ENCODE measurements at regions not wholly inside any gene's neighbourhood (a gene's known extent, or its start where the extent isn't known, plus 50 kb on each side); places are given as distances from the start of the nearest gene placed in this dataset.
"Not testable (repeated sequence)": the region's sequence is repeated elsewhere in the genome, so short reads cannot be mapped to it uniquely, and the experiment has no call there.

- H3K36me3 ChIP-seq (ENCODE audit: insufficient read depth) = no peaks in the 10 kb centered on the region
- DNase-seq (ENCODE audit: extremely low spot score) = no peak
- H3K27ac ChIP-seq (ENCODE audit: low read depth) = no peak overlapping the region
- no peak overlapping the region for H3K4me3 ChIP-seq (ENCODE audit: low read depth, low read length)
- no peaks in the 10 kb centered on the region for H3K4me1 ChIP-seq (ENCODE audit: insufficient read depth)
These were observed 2030.6 kb upstream of the CELF4 start for GRCh38 chr18:39596221-39596620.

DNA sequence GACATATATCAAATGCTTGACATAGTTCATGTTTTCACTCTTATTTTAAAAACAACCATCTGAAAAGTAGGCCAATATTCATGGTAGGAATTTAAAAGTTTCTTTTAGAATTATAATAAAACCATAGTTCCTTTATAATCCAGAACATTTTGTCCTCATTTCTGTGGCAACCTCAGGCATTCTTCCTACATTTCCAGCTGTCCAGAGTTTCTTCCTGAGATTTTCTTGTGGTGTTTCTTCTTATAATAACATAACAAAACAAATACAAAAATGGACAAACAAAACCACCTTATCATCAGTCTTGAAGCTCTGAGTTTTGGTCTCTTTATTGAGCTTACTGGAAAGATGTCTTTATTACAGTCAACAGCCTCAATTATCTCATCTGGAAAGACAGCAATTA, 2028.6 kb upstream of the CELF4 start:
- DNase-seq (ENCODE audit: extremely low spot score) = no peak
- Histone ChIP-seq H3K36me3 (ENCODE audit: insufficient read depth) (no peaks in the 10 kb centered on the region), H3K4me1 (ENCODE audit: insufficient read depth) (no peaks in the 10 kb centered on the region), H3K4me3 (ENCODE audit: low read depth, low read length) (no peak overlapping the region), H3K27ac (ENCODE audit: low read depth) (no peak overlapping the region)

DNA sequence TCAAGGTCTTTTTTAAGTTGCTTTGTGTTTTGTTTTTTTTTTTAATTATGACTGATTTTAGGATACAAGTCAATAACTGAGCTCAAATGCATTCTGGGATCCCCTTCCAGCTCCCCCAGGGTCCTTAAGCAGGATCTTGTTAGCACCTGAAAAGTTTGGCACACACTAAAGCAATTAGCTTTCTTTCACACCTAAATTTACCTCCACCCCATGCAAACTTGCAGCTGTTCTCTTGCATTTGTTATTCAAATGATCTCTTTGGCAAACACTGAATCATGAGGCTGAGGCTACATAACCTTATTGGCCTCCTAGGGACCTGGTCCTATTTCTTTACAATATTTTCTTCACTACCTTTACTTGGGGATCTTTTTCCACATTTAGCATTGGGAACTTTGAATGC, 2026.1 kb upstream of the CELF4 start:
- Histone ChIP-seq H3K27ac (ENCODE audit: low read depth) (no peak overlapping the region), H3K4me3 (ENCODE audit: low read depth, low read length) (no peak overlapping the region), H3K4me1 (ENCODE audit: insufficient read depth) (no peaks in the 10 kb centered on the region), H3K36me3 (ENCODE audit: insufficient read depth) (no peaks in the 10 kb centered on the region)
- DNase-seq (ENCODE audit: extremely low spot score) = no peak

- Histone ChIP-seq H3K4me1 (ENCODE audit: insufficient read depth) (no peaks in the 10 kb centered on the region), H3K36me3 (ENCODE audit: insufficient read depth) (no peaks in the 10 kb centered on the region), H3K27ac (ENCODE audit: low read depth) (no peak overlapping the region), H3K4me3 (ENCODE audit: low read depth, low read length) (no peak overlapping the region)
- DNase-seq (ENCODE audit: extremely low spot score) = no peak
These were observed 2023.9 kb upstream of the CELF4 start for GRCh38 chr18:39589496-39589895.

- H3K36me3 ChIP-seq (ENCODE audit: insufficient read depth) = no peaks in the 10 kb centered on the region
- WGBS = 95% methylated on average over 1 of the region's 1 CpG
- no peak overlapping the region for H3K27ac ChIP-seq (ENCODE audit: low read depth)
- DNase-seq (ENCODE audit: extremely low spot score) = no peak
- no peak overlapping the region for H3K4me3 ChIP-seq (ENCODE audit: low read depth, low read length)
- no peaks in the 10 kb centered on the region for H3K4me1 ChIP-seq (ENCODE audit: insufficient read depth)
These were observed 2022.0 kb upstream of the CELF4 start for GRCh38 chr18:39587586-39587985.

DNA sequence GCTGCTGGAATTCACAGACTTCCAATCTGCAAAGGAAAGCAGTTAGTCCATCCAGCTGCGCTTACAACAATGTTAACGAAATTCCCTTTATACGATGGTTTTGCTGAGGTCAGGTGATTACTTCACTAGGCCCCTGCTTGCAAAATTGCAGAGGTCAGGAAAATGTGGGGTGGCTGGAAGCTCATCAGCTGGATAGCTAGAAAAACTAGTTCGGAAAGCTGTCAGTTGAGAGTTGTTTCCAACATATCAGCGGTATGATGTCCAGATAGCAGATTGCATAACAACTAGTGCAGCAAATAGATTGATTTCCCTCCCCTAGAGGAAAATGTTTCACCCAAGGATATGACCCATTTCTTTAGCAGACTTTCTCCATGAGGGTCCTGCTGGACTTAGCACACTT, 2021.1 kb upstream of the CELF4 start:
- H3K4me1 ChIP-seq (ENCODE audit: insufficient read depth) = no peaks in the 10 kb centered on the region
- no peak for DNase-seq (ENCODE audit: extremely low spot score)

GRCh38 chr18:39574897-39575296, 2009.3 kb upstream of the CELF4 start:
- Histone ChIP-seq H3K27ac (ENCODE audit: low read depth) (no peak overlapping the region), H3K4me3 (ENCODE audit: low read depth, low read length) (no peak overlapping the region), H3K36me3 (ENCODE audit: insufficient read depth) (no peaks in the 10 kb centered on the region), H3K4me1 (ENCODE audit: insufficient read depth) (no peaks in the 10 kb centered on the region)
- WGBS = 33% methylated on average over 4 of the region's 4 CpGs
- no peak for DNase-seq (ENCODE audit: extremely low spot score)

More for the DNA sequence above, 2021.1 kb upstream of the CELF4 start:
- Histone ChIP-seq H3K27ac (ENCODE audit: low read depth) (no peak overlapping the region), H3K4me3 (ENCODE audit: low read depth, low read length) (no peak overlapping the region), H3K36me3 (ENCODE audit: insufficient read depth) (no peaks in the 10 kb centered on the region)
- 74% methylated on average over 5 of the region's 5 CpGs for WGBS

DNA sequence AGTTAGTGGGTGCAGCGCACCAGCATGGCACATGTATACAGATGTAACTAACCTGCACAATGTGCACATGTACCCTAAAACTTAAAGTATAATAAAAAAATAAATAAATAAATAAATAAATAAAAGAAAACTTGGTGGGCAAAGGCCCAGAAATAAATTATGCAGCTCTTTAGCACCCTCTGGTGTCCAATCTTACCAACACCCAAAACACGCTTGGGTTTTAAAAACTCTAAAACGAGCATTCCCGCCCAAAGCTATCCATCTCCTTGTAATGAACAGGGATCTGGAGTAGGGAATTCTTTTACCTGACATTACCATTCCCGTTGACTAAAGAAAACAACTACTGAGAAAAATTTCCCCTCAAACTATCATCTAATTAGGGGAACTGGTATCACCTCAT, 2005.9 kb upstream of the CELF4 start:
- no peak overlapping the region for H3K4me3 ChIP-seq (ENCODE audit: low read depth, low read length)
- no peaks in the 10 kb centered on the region for H3K4me1 ChIP-seq (ENCODE audit: insufficient read depth)
- WGBS = 94% methylated on average over 5 of the region's 5 CpGs
- DNase-seq (ENCODE audit: extremely low spot score) = no peak
- H3K36me3 ChIP-seq (ENCODE audit: insufficient read depth) = no peaks in the 10 kb centered on the region
- no peak overlapping the region for H3K27ac ChIP-seq (ENCODE audit: low read depth)

DNA sequence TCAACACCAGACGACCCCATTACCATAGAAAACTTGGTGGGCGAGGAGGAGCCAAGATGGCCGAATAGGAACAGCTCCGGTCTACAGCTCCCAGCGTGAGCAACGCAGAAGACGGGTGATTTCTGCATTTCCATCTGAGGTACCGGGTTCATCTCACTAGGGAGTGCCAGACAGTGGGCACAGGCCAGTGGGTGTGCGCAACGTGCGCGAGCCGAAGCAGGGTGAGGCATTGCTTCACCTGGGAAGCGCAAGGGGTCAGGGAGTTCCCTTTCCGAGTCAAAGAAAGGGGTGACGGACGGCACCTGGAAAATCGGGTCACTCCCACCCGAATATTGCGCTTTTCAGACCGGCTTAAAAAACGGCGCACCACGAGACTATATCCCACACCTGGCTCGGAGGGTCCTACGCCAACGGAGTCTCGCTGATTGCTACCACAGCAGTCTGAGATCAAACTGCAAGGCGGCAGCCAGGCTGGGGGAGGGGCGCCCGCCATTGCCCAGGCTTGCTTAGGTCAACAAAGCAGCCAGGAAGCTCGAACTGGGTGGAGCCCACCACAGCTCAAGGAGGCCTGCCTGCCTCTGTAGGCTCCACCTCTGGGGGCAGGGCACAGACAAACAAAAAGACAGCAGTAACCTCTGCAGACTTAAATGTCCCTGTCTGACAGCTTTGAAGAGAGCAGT, 2000.1 kb upstream of the CELF4 start:
- not testable (repeated sequence) for H3K4me3 ChIP-seq (ENCODE audit: low read depth, low read length); H3K36me3 ChIP-seq (ENCODE audit: insufficient read depth)
- WGBS = 94% methylated on average over 30 of the region's 32 CpGs

DNA sequence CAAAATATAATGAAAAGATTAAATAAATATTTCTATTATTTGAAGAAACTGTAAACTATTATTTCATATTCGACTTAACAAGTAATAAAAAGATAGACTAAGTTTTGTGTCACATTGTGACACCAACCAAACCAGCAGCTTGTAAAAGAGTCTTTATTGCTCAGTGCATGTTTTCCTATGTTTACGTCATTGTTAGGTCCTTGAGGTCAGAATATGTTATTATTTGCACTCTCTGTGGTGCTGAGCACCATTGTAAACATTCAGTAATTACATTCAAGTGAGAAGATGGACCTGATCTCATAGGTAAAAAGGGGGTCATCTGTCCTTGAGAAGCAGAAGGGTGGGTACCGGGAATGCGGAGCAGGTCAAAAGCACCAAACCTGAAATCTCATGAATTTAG, 1999.1 kb upstream of the CELF4 start:
- WGBS = 85% methylated on average over 4 of the region's 4 CpGs
- Histone ChIP-seq H3K4me1 (ENCODE audit: insufficient read depth) (no peaks in the 10 kb centered on the region), H3K27ac (ENCODE audit: low read depth) (no peak overlapping the region), H3K4me3 (ENCODE audit: low read depth, low read length) (no peak overlapping the region), H3K36me3 (ENCODE audit: insufficient read depth) (no peaks in the 10 kb centered on the region)
- no peak for DNase-seq (ENCODE audit: extremely low spot score)

More for the DNA sequence above, 2000.1 kb upstream of the CELF4 start:
- H3K27ac ChIP-seq (ENCODE audit: low read depth); H3K4me1 ChIP-seq (ENCODE audit: insufficient read depth); DNase-seq (ENCODE audit: extremely low spot score): not testable (repeated sequence)

GRCh38 chr18:39561126-39561525, 1995.5 kb upstream of the CELF4 start:
- Histone ChIP-seq H3K4me1 (ENCODE audit: insufficient read depth) (no peaks in the 10 kb centered on the region), H3K36me3 (ENCODE audit: insufficient read depth) (no peaks in the 10 kb centered on the region), H3K27ac (ENCODE audit: low read depth) (no peak overlapping the region), H3K4me3 (ENCODE audit: low read depth, low read length) (no peak overlapping the region)
- DNase-seq (ENCODE audit: extremely low spot score) = no peak
- WGBS = 71% methylated on average over 2 of the region's 2 CpGs

- DNase-seq (ENCODE audit: extremely low spot score) = no peak
These were observed 1993.1 kb upstream of the CELF4 start for GRCh38 chr18:39558658-39559057.

GRCh38 chr18:39555496-39555895, 1989.9 kb upstream of the CELF4 start:
- Histone ChIP-seq H3K27ac (ENCODE audit: low read depth) (no peak overlapping the region), H3K36me3 (ENCODE audit: insufficient read depth) (no peaks in the 10 kb centered on the region), H3K4me1 (ENCODE audit: insufficient read depth) (no peaks in the 10 kb centered on the region), H3K4me3 (ENCODE audit: low read depth, low read length) (no peak overlapping the region)
- WGBS = 83% methylated on average over 1 of the region's 1 CpG
- DNase-seq (ENCODE audit: extremely low spot score) = no peak

More at GRCh38 chr18:39558658-39559057, 1993.1 kb upstream of the CELF4 start:
- Histone ChIP-seq H3K27ac (ENCODE audit: low read depth) (no peak overlapping the region), H3K4me3 (ENCODE audit: low read depth, low read length) (no peak overlapping the region), H3K4me1 (ENCODE audit: insufficient read depth) (no peaks in the 10 kb centered on the region), H3K36me3 (ENCODE audit: insufficient read depth) (no peaks in the 10 kb centered on the region)

GRCh38 chr18:39550701-39551100, 1985.1 kb upstream of the CELF4 start:
- Histone ChIP-seq H3K4me3 (ENCODE audit: low read depth, low read length) (no peak overlapping the region), H3K4me1 (ENCODE audit: insufficient read depth) (no peaks in the 10 kb centered on the region), H3K27ac (ENCODE audit: low read depth) (no peak overlapping the region), H3K36me3 (ENCODE audit: insufficient read depth) (no peaks in the 10 kb centered on the region)
- 95% methylated on average over 2 of the region's 2 CpGs for WGBS
- DNase-seq (ENCODE audit: extremely low spot score) = no peak

GRCh38 chr18:39549144-39549543, 1983.5 kb upstream of the CELF4 start:
- H3K4me3 ChIP-seq (ENCODE audit: low read depth, low read length) = no peak overlapping the region
- 83% methylated on average over 1 of the region's 1 CpG for WGBS
- H3K4me1 ChIP-seq (ENCODE audit: insufficient read depth) = no peaks in the 10 kb centered on the region
- no peaks in the 10 kb centered on the region for H3K36me3 ChIP-seq (ENCODE audit: insufficient read depth)
- no peak for DNase-seq (ENCODE audit: extremely low spot score)
- H3K27ac ChIP-seq (ENCODE audit: low read depth) = no peak overlapping the region
